NCI-H146 (cell line): ENCODE measurements at regions not wholly inside any gene's neighbourhood (a gene's known extent, or its start where the extent isn't known, plus 50 kb on each side); places are given as distances from the start of the nearest gene placed in this dataset.
A peak's percentile ranks its signal among the peaks of the same experiment; 100 is the strongest.
"Not testable (repeated sequence)": the region's sequence is repeated elsewhere in the genome, so short reads cannot be mapped to it uniquely, and the experiment has no call there.

Source experiments
- DNase-seq: peaks from one replicate; lab custom pipeline; 2025; lab: John Stamatoyannopoulos, UW

GRCh38 chr15:99485153-99485961 is 80.4 kb upstream of the MEF2A start:
- no peak for DNase-seq

DNA sequence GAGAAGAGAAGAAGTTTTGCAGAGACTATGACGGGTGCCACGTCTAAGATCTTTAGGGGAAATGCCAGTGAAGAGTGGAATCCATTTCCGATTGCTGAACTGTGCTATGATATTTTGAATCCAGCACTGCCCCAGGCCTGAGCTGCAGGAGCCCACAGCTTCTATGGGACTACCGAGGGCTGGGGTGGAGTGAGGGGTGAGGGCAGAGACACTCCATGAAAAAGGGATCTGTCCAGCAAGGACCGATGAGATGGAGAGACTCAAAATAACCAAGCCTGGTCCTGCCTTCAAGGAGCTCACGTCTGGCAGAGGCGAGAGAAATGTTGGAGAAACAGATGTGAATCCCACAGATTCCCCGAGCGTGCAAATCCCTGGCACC is 79.8 kb upstream of the MEF2A start:
- DNase-seq = no peak

GRCh38 chr15:99486371-99487336 is 79.1 kb upstream of the MEF2A start:
- DNase-seq = peak; percentile 77

DNA sequence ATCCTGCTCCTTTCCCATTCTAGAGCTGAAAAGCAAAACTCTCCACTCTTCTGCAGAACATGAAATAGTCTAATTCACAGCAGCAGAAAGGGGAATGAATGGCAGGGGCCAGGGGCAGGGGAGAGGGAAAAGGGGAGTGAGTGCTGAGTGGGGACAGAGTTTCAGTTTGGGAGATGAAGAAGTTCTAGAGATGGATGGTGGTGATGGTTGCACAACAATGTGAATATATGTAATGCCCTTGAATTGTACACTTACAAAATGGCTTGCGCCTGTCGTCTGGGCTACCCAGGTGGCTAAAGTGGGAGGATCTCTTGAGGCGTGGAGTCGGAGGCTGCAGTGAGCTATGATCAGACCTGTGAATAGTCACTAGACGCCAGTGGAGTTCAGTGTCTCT is 78.5 kb upstream of the MEF2A start:
- peak; percentile 17 for DNase-seq

- no peak for DNase-seq
Measured at GRCh38 chr15:99492275-99492674, 73.5 kb upstream of the MEF2A start.

DNA sequence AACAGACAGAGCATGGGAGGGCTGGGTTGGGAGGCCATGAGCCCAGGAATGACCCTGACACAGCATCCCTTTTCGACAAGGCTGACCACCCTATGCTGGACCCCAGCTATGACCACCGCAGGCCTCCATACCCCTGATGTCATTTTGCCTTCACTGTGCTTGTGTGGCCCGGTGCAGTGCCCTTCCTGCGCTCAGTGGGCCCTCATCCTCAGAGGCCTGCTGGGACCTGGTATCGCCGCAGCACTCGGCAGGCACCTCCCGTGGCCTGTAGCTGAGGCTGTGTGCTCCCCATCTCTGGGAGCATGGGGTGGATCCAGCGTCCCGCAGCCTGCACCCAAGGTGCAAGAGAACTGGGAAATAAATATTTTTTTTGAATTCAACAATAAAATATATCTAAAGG is 73.1 kb upstream of the MEF2A start:
- no peak for DNase-seq

- DNase-seq = no peak
Measured at GRCh38 chr15:99493461-99493860, 72.3 kb upstream of the MEF2A start.

DNA sequence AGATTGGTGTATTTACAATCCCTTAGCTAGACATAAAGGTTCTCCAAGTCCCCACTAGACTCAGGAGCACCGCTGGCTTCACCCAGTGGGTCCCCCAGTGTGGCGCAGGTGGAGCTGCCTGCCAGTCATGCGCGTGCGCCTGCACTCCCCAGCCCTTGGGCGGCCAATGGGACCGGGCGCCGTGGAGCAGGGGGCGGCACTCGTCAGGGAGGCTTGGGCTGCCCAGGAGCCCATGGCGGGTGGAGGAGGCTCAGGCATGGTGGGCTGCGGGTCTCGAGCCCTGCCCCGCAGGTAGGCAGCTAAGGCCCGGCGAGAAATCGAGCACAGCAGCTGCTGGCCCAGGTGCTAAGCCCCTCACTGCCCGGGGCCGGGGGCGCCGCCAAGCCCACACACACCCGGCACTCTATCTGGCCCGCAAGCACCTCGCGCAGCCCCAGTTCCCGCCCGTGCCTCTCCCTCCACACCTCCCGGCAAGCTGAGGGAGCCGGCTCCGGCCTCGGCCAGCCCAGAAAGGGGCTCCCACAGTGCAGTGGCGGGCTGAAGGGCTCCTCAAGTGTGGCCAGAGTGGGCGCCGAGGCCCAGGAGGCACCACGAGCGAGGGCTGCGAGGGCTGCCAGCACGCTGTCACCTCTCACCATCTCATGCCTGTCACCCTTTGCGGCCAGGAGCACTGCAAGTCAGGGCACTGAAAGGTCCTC is 71.1 kb upstream of the MEF2A start:
- not testable (repeated sequence) for DNase-seq

DNA sequence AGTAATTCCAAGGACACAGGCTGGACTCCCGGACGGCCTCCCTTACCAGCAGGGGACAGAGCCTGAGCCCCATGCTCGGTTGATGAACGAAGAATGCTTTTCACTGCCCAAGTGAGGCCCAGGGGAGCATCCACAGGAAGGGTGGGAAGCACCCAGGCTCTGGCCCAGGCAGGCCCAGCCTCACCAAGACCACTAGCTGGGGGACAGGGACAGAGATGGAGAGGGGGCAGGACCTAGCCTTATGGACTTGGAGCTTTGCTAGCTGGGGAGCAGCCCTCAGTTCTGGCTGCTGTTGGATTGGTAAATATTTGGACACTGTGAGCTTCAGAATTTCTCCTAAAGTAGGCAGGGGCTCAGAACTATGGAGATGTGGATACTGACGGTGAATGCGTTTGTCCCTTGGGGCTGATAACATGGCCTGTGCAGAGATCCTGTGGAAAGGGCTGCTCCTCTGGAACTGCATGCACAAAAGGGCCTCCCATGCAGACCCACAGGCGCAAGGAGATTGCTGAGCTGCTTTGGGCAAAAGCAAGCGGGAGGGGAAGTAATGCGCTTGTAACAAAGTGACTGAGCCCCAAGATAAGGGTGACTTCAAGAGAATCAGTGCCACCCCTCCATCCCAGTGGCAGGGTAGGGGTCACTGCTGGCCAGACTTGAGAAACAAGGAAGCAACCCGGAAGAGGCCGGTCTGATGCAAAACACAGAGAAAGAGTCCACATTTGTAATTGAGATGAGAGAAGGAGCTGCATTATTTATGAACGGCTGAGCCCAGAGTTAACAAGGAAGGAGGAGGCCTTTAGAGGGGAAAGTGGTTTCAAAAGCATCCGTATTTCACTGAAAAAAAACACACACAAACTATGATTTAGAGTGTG is 70.1 kb upstream of the MEF2A start:
- no peak for DNase-seq

GRCh38 chr15:99496302-99496629 is 69.5 kb upstream of the MEF2A start:
- DNase-seq = no peak

GRCh38 chr15:99502182-99502581 is 63.6 kb upstream of the MEF2A start:
- no peak for DNase-seq

- DNase-seq = no peak
Measured at GRCh38 chr15:99502661-99503060, 63.1 kb upstream of the MEF2A start.

DNA sequence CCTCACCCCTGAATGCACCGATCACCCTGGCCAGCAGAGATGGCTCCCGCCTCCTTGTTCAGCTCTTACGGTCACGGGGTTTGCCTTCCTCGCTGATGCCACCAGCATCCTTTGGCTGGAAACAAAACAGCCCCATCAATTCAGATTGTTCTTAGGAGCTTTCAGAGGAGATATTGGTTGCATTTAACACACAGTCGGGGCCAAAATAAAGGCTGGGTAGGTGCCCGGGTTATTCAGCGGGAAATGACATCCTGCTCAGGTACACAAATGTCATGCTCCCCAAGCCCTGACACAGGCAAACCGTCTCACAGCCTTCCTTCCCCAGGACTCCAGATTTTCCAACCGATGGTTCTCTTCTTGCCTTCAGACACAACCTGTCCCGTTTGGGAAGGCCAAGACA is 62.4 kb upstream of the MEF2A start:
- no peak for DNase-seq

DNA sequence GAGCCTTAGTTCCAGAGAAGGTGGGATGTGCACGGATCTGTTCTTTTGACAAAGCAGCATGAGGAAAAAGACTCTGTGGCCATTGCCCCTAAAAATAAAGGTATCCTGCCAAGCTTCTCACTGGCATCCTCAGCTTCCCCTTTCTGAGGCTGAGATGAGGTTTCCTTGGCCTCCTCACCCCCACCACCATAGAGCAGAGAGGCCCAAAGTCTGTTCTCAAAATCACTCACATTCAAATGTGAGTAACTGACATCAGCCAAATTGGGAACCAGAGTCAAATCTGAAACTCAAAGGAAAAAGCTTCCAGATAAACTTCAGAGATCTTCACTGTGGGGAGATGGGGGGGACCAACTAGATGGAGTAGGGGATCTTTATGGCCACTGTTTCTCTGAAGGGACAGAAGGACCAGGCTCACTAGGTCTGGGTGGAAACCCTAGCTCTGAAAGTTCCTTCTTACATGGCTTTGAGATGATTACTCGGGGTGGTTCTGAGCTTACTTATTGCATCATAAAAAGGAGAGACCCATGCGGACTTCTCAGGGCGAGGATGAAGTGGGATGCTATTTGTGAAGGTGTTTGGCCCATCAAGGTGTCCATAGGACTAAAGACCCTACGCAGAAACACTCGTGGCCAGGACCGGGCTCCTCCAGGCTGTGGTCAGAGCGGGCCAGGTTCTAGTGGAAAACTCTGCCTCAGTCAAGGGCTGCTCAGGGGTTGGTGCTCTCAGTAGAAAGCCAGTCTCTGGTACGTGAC is 61.5 kb upstream of the MEF2A start:
- DNase-seq = no peak

- DNase-seq = peak; percentile 22
Measured at GRCh38 chr15:99504823-99505551, 60.8 kb upstream of the MEF2A start.

GRCh38 chr15:99506399-99506798 is 59.4 kb upstream of the MEF2A start:
- no peak for DNase-seq

- no peak for DNase-seq
Measured at GRCh38 chr15:99507016-99507503, 58.7 kb upstream of the MEF2A start.

DNA sequence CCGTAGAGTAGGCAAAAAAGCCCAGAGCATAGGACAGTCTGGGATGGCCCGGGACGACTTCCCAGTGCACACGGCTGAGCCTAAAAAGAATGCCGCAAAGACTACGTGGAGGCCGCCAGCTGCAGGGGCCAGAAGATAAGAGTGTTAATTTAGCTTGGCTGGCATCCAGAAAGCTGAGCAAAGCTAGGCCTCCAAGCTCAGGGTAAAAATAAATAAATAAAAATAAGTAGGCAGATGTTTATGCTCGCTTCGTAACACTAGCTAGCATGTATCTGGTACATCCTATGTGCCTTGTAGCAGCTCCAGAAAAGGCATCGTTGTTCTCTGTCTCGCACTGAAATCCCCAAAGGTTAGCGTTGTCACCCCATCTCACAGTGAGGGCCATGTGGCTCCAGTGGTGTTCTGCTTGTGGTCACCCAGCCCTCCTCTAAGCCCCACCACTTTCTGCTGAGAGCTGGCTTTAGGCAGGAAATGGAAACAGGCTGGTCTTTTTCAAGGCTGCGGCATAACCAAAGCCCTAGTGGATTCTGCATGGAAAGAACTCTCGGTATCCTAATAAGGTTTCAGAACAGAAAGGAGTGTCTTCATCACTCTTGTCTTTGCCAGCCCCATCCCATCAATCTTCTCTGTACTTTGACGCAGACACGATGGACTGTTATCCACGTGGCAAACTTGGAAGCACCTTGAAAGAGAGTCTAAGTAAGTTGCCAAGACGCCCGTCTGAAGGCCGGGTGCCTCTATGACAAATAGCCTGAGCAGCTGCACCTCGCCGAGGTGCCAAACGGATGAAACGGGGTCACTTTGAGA is 58.1 kb upstream of the MEF2A start:
- DNase-seq = peak; percentile 67

- DNase-seq = no peak
Measured at GRCh38 chr15:99508311-99508645, 57.5 kb upstream of the MEF2A start.
